ENCODE measurements at regions not wholly inside any gene's neighbourhood (a gene's known extent, or its start where the extent isn't known, plus 50 kb on each side); places are given as distances from the start of the nearest gene placed in this dataset.
"Not testable (repeated sequence)": the region's sequence is repeated elsewhere in the genome, so short reads cannot be mapped to it uniquely, and the experiment has no call there.

DNA sequence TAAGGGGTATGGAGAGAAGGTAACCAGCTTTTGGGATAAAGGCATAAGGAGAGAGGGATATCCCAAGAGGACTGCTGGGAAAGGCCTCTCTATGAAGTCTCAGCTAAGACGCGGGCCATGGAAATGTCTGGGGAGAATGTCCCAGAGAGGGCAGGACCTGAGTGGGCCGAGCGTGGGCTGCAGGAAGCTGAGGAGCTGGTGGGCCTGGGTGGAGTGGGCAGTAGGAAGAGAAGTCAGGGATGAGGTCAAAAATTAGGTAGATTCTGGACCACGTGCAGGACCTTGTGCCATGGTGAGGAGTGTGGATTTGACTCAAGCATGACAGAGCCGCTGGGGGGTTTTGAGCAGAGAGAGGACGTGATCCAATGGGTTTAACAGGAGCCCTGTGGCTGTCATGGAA is 66.5 kb upstream of the SULF2 start:
- H3K36me3 ChIP-seq = no peaks in the 10 kb centered on the region
- H3K9me3 ChIP-seq (replicated peaks) = peaks cover 6% of the 10 kb centered on the region; the same call in 1 of the 2 replicates
- no peak overlapping the region for H3K27ac ChIP-seq
- no peak for DNase-seq (ENCODE audit: low read depth in 1 of 2, low spot score in 2 of 2)
- no peak overlapping the region for H3K4me3 ChIP-seq
- peaks cover 11% of the 10 kb centered on the region for H3K27me3 ChIP-seq (replicated peaks)
- H3K4me1 ChIP-seq (replicated peaks) = no peaks in the 10 kb centered on the region

DNA sequence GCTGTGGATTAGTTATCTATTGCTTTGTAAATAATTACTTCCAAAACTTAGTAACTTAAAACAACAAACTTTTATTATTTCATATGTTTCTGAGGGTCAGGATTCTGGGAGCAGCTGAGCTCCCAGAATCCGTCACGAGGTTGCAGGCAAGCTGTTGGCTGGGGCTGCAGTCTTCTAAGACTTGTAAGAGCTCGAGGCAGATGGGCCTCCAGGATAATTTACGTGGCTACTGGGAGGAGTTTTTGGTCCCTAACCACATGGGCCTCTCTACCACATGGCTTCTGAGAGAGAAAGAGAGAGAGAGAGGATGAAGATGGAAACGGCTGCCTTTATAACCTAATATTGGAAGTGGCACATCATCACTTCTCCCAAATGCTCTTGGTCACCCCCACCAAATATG is 64.9 kb upstream of the SULF2 start:
- no peaks in the 10 kb centered on the region for H3K36me3 ChIP-seq
- H3K4me3 ChIP-seq = no peak overlapping the region
- no peak overlapping the region for H3K27ac ChIP-seq
- H3K9me3 ChIP-seq (replicated peaks) = peaks cover 4% of the 10 kb centered on the region; the same call in 1 of the 2 replicates
- DNase-seq (ENCODE audit: low read depth in 1 of 2, low spot score in 2 of 2) = no peak
- peaks cover 11% of the 10 kb centered on the region for H3K27me3 ChIP-seq (replicated peaks)
- H3K4me1 ChIP-seq (replicated peaks) = no peaks in the 10 kb centered on the region

DNA sequence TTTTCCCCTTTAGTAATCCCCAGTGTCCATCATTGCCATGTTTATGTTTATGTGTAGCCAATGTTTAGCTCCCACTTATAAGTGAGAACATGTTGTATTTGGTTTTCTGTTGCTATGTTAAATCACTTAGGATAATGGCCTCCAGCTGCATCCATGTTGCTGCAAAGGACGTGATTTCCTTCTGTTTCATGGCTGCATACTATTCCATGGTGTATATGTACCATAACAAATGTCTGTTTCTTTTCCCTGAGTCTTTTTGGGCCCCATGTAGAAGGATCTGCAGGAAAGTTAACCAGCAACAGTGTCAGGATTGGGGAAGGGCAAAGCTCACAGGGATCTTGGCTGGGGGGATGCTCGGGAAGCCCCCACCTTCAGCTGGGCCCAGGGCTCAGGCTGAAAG is 64.3 kb upstream of the SULF2 start:
- no peaks in the 10 kb centered on the region for H3K4me1 ChIP-seq (replicated peaks)
- H3K4me3 ChIP-seq = no peak overlapping the region
- DNase-seq (ENCODE audit: low read depth in 1 of 2, low spot score in 2 of 2) = no peak
- no peak overlapping the region for H3K27ac ChIP-seq
- H3K27me3 ChIP-seq (replicated peaks) = peaks cover 13% of the 10 kb centered on the region
- H3K9me3 ChIP-seq (replicated peaks) = no peaks in the 10 kb centered on the region
- H3K36me3 ChIP-seq = no peaks in the 10 kb centered on the region

DNA sequence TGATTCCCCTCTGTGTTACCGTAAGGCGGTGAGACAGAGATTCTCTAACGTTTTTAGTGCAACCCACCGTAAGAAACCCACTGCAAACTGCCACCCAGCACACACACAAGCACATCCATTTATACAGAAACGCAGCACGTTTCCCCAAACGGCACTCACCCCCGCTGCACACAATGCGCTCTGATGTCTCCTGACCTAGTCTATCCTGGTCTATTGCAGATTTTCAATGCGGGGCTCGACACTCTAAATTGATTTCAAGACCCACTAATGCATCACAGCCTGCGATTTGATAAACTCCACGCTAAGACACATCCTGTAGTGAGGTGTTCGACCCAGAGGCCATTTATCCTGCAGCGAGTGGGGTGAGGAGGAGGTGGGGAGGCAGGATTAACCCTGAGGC is 63.7 kb upstream of the SULF2 start:
- no peaks in the 10 kb centered on the region for H3K4me1 ChIP-seq (replicated peaks)
- no peaks in the 10 kb centered on the region for H3K36me3 ChIP-seq
- H3K27ac ChIP-seq = no peak overlapping the region
- H3K27me3 ChIP-seq (replicated peaks) = peaks cover 13% of the 10 kb centered on the region
- H3K4me3 ChIP-seq = no peak overlapping the region
- H3K9me3 ChIP-seq (replicated peaks) = no peaks in the 10 kb centered on the region
- DNase-seq (ENCODE audit: low read depth in 1 of 2, low spot score in 2 of 2) = no peak

DNA sequence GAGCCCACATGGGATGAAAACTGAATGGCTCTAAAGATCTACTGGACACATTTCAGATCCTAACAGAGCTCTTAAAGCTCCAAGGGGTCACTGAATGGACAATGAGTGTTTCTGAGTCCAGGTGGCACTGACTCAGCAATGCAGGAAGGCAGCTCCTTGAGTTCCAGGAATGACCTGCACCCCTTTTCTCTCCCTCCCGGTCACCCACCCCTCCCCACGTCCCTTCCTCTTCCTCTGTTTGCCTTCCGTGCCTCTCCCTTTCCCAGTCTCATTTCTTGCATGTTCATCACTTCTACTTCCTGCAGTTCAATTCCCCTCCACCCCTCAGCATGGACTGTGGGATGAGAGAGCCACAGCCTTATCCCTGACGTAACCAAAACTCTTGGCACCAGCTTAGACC is 63.3 kb upstream of the SULF2 start:
- H3K27ac ChIP-seq; H3K4me1 ChIP-seq (replicated peaks); H3K9me3 ChIP-seq (replicated peaks); DNase-seq (ENCODE audit: low read depth in 1 of 2, low spot score in 2 of 2); H3K4me3 ChIP-seq; H3K36me3 ChIP-seq: not testable (repeated sequence)
- H3K27me3 ChIP-seq (replicated peaks) = peaks cover 13% of the 10 kb centered on the region

DNA sequence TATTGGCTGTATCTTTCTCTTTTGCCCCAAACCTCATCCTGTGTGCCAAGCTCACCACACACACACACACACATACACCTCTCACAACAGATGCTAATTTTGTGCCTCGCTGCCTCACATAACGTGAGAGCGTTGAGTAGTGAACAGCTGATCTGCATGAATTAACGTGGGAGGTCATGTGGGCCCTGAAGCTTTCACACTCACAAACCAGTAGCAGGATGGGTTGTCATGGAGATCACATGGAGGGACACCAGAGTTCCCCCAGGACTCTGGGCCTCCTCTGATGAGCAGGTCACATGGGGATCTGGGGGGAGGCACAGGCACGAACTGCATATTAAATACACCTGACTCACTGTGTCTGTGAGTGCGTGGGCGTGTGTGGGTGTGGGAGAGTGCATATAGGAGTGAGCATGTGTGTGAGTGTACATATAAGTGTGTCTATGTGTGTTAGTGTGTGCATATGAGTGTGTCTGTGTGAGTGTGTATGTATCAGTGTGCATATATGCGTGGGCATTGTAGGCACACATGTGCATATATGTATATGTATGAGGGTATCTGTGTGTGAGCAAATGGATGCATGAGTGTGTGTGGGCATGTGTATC is 62.7 kb upstream of the SULF2 start:
- Histone ChIP-seq H3K27me3 (replicated peaks) (peaks cover 13% of the 10 kb centered on the region), H3K36me3 (no peaks in the 10 kb centered on the region), H3K4me3 (no peak overlapping the region), H3K9me3 (replicated peaks) (no peaks in the 10 kb centered on the region), H3K4me1 (replicated peaks) (no peaks in the 10 kb centered on the region), H3K27ac (no peak overlapping the region)
- DNase-seq (ENCODE audit: low read depth in 1 of 2, low spot score in 2 of 2) = no peak

DNA sequence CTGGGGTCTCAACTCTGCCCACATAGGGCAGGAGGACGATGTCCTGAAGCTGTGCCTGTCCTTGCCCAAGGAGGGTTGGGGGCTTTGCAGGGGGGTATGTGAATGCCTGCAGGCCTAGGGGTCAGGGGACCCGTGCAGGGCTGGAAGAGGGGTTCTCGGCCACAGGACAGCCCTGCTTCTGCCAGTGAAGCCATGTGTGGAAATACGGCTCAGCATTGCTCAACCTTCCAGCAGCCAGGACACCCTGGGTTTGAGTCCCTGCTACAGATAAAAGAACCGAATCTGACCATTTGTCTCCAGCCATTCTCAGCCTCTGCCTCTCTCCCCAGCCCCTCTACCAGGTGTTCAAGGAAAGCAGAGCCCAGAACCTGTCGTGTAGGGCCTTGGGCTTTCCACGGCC is 61.9 kb upstream of the SULF2 start:
- not testable (repeated sequence) for H3K27ac ChIP-seq; H3K4me1 ChIP-seq (replicated peaks); H3K4me3 ChIP-seq; H3K9me3 ChIP-seq (replicated peaks); H3K36me3 ChIP-seq; DNase-seq (ENCODE audit: low read depth in 1 of 2, low spot score in 2 of 2)
- H3K27me3 ChIP-seq (replicated peaks) = peaks cover 13% of the 10 kb centered on the region

DNA sequence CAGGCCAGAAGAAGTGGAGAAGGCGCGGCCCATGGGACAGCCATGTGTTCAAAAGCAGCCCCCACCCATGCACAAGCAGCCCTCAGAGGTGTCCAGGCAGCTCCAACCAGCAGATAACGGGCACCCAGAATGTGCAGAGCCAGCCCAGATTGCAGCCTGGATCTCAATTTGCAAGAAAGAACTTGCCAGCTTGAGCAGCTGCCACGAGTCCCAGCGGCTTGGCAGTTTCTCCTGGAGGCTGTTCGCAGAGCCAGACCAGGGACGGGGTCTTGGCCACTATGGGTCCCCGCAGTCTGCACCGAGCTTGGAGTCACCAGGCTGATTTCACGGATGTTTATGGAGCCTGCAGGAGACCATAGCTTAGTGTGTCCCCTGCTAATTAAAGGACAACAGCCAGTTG is 61.4 kb upstream of the SULF2 start:
- not testable (repeated sequence) for DNase-seq (ENCODE audit: low read depth in 1 of 2, low spot score in 2 of 2); H3K36me3 ChIP-seq; H3K27ac ChIP-seq; H3K4me1 ChIP-seq (replicated peaks); H3K4me3 ChIP-seq; H3K9me3 ChIP-seq (replicated peaks)
- H3K27me3 ChIP-seq (replicated peaks) = peaks cover 13% of the 10 kb centered on the region

DNA sequence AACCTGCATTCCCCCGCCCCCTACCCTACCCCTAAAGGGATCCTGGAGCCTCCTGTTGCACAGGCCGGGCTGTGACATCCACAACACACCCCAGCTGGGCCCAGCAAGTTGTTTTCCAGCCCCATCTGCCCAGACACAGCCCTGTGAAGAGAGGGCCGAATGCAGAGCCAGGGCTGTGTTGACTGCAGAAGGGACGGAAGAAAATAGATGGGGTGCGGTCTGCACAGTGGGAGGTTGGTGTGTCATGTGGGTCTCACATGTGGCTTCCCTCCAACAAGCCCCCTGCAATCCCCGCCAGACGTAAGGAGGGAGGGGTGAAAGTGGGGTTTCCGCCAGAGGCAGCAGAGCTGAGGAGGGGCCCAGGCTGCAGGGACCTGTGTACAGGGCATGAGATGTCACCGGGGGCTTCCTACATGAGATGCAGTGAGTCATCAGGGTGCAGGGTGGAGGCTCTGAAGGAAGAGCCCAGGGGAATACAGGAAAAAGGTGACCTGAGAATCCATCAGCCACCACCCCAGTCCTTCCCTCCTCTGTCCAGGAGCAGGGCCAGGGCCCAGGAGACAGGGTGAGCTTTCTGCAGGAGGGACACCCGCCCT is 60.2 kb upstream of the SULF2 start:
- DNase-seq (ENCODE audit: low read depth in 1 of 2, low spot score in 2 of 2); H3K4me3 ChIP-seq; H3K9me3 ChIP-seq (replicated peaks); H3K4me1 ChIP-seq (replicated peaks); H3K36me3 ChIP-seq; H3K27ac ChIP-seq: not testable (repeated sequence)
- H3K27me3 ChIP-seq (replicated peaks) = peaks cover 13% of the 10 kb centered on the region

DNA sequence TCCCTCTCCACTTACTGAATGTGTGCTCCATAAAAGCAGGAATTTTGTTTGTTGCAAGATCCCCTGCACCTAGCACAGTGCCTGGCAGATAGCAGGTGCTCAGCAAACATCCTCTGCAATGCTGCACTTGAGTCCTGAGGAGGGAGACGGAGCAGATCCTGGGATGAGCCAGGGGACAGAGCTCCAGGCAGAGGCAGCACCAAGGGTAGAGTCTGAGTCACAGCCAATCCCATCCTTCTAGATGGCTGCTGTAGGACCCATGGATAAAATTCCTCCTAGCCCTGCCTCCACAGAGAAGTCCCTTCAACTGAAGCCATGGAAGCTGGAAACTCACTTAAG is 59.3 kb upstream of the SULF2 start:
- H3K27me3 ChIP-seq (replicated peaks); H3K36me3 ChIP-seq; H3K27ac ChIP-seq; H3K4me3 ChIP-seq; H3K4me1 ChIP-seq (replicated peaks); DNase-seq (ENCODE audit: low read depth in 1 of 2, low spot score in 2 of 2); H3K9me3 ChIP-seq (replicated peaks): not testable (repeated sequence)

DNA sequence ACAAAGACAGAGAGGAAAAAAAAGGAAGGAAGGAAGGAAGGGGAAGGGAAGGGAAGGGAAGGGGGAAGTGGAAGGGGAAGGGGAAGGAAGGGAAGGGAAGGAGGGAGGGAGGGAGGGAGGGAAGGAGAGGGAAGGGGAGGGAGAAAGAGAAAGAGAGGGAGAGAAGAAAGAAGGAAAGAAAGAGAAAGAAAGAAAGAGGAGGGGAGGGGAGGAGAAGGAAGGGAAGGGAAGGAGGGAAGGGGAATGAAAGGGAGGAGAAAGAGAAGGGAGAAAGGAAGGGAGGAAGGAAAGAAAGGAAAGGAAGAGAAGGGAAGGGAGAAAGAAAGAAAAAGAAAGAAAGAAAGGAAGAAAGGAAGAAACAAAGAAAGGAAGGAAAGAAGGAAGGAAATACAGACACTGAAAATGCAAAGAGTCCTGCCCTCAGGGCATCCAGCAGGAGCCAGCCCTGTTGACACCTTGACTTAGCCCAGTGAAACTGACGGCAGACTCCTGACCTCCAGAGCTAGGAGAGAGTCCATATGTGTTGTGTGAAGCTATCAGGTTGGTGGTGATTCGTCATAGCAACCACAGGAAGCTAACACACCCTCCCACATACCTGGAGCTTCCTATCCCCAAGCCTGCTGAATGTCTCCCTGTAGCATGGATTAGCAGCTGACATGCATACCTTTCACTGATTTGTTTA is 58.7 kb upstream of the SULF2 start:
- Histone ChIP-seq H3K4me1 (replicated peaks) (no peaks in the 10 kb centered on the region), H3K4me3 (no peak overlapping the region), H3K27me3 (replicated peaks) (peaks cover 5% of the 10 kb centered on the region), H3K27ac (no peak overlapping the region), H3K9me3 (replicated peaks) (no peaks in the 10 kb centered on the region), H3K36me3 (no peaks in the 10 kb centered on the region)
- DNase-seq (ENCODE audit: low read depth in 1 of 2, low spot score in 2 of 2) = no peak

DNA sequence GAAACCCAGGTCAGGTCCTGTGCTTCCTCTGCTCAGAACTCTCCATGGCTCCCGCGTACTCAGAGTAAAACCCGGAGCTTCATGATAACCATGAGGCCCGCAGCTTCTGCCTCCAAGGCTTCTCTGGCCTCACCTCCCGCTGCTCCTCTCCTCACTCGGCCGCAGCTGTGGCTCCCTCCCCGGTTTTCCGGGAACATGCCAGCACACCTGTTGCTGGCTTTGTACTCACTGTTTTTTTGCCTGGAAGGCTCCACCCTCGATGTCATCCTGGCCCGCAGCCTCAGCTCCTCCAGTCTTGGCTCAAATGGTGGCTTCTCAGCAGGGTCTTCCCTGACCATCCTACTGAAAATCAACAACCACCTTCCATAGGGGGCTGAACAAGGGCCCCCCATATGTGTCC is 57.7 kb upstream of the SULF2 start:
- not testable (repeated sequence) for H3K36me3 ChIP-seq; H3K4me3 ChIP-seq; H3K4me1 ChIP-seq (replicated peaks); H3K27me3 ChIP-seq (replicated peaks); DNase-seq (ENCODE audit: low read depth in 1 of 2, low spot score in 2 of 2); H3K27ac ChIP-seq; H3K9me3 ChIP-seq (replicated peaks)

DNA sequence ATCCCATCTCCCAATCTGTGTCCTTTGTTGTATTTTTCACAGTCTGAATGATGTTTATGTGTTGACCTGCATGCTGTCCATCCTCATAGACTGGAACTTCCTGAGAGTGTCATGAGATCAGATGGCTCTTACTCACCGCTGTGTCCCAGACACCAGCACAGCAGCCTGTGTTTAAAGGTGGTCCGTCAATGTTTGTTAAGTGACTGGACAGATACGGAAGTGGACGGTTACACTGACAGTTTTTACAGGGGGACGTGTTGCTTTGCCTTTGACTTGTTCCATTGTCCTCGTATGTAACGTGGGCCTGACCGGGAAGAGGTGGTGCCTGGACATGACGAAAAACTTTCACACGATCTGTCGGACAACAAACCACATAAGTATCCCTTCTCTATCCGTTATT is 56.7 kb upstream of the SULF2 start:
- not testable (repeated sequence) for H3K9me3 ChIP-seq (replicated peaks); DNase-seq (ENCODE audit: low read depth in 1 of 2, low spot score in 2 of 2); H3K27ac ChIP-seq; H3K36me3 ChIP-seq; H3K27me3 ChIP-seq (replicated peaks); H3K4me1 ChIP-seq (replicated peaks); H3K4me3 ChIP-seq

DNA sequence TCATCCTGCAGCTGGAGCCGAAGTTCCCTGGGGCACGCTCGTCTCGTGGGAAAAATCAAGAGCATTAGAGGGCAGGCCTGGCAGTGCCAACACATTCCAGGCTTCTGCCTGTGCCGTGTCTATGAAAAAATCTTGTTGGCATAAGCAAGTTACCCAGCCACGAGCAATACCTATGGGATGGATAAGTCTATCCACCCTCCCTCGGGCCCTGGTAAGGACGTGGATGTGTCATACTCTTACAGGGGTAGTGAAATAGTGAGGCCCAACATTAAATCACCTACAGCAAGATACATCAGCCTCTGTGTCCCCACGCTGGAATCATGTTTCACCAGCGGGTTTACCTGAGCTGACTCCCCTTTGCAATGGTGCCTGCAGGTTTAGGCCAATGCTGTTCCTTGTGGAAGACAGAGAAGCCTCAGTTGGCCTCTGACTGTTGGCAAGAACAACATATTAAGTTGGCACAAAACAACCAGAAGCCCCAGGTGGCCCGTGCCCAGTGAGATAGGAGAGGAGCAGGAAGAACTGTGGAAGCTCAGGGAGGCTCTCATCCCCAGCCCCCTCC is 51.1 kb upstream of the SULF2 start:
- not testable (repeated sequence) for H3K4me3 ChIP-seq; H3K27ac ChIP-seq; H3K9me3 ChIP-seq (replicated peaks); H3K4me1 ChIP-seq (replicated peaks); DNase-seq (ENCODE audit: low read depth in 1 of 2, low spot score in 2 of 2); H3K36me3 ChIP-seq; H3K27me3 ChIP-seq (replicated peaks)

All from SJSA1 (cell line).